K562 (cell line): ENCODE measurements at regions not wholly inside any gene's neighbourhood (a gene's known extent, or its start where the extent isn't known, plus 50 kb on each side); places are given as distances from the start of the nearest gene placed in this dataset.

ENCODE experiments used
- ATAC-seq: fragments of 200-7000 bp; cut with Tn5 transposase; 3 replicates; pipeline ENCODE4 v1.9.1; 2020; ENCODE audit warnings: moderate library complexity
- BruUV-seq: library from RNA; stranded (reverse); fragments of 400-500 nt; replicated peaks from 2 replicates; lab custom pipeline; 2021; lab: Mats Ljungman, UMichigan
- CTCF ChIA-PET: fragments of 300-600 bp; formaldehyde crosslinking; extraction: SDS; loops from one replicate; lab custom pipeline; 2021; ENCODE audit warnings: low intra/inter-chr PET ratio; lab: Yijun Ruan, JAX
- POLR2A ChIA-PET: fragments of 300-600, 350-650 bp; sonication (Branson Sonifier 250); formaldehyde crosslinking; extraction: SDS; loops from one replicate; lab custom pipeline; 2021; ENCODE audit warnings: antibody characterized with exemption, inconsistent platforms; lab: Yijun Ruan, JAX
- DNase-seq, 4 experiments: peaks; one replicate each; pipeline versions ENCODE4 v3.0.0 to v3.0.0-alpha.2; 2011 to 2018; ENCODE audit warnings: low spot score in 3 of 4, mixed read lengths in 3 of 4; ENCODE audit errors: extremely low read depth in 1 of 4
- FAIRE-seq: peaks from 2 replicates; lab custom pipeline; 2011; peaks lifted over from hg19 to GRCh38; lab: Jason Lieb, UNC
- H2AFZ ChIP-seq: 2 replicates; pipeline ENCODE4 v1.6.0; 2011; ENCODE audit warnings: low read depth, low read length, control low read depth, inconsistent platforms
- H3K27ac ChIP-seq: fragments of 200-600 bp; 3 replicates; pipeline ENCODE4 v1.8.0; 2011; ENCODE audit warnings: low read depth, mild to moderate bottlenecking, control low read depth, inconsistent platforms, low read length, moderate library complexity, mixed read lengths; ENCODE audit errors: extremely low read depth
- H3K27me3 ChIP-seq, 2 experiments: fragments of 300-600 bp in 1 of 2; 2 replicates in 1 of 2; 3 replicates in 1 of 2; pipeline versions ENCODE4 v1.6.0 to v1.8.0; 2011; ENCODE audit warnings: inconsistent platforms in 2 of 2, low read length in 2 of 2, mild to moderate bottlenecking in 1 of 2, mixed read lengths in 1 of 2, moderate library complexity in 1 of 2; ENCODE audit not compliant: control insufficient read depth in 2 of 2, insufficient read depth in 2 of 2
- H3K36me3 ChIP-seq: fragments of 300-600 bp; 3 replicates; pipeline ENCODE4 v1.8.0; 2011; ENCODE audit warnings: mild to moderate bottlenecking, low read length, inconsistent platforms; ENCODE audit not compliant: control insufficient read depth, insufficient read depth
- H3K4me1 ChIP-seq, 2 experiments: fragments of 200-600 bp in 1 of 2; replicated peaks in 1 of 2; 2 replicates in 1 of 2; 3 replicates in 1 of 2; pipeline versions ENCODE4 v1.5.1 to v1.8.0; 2011; ENCODE audit warnings: inconsistent platforms in 2 of 2, low read length in 2 of 2, mild to moderate bottlenecking in 1 of 2, mixed read lengths in 1 of 2, moderate library complexity in 1 of 2; ENCODE audit not compliant: control insufficient read depth in 2 of 2, insufficient read depth in 2 of 2
- H3K4me2 ChIP-seq: 2 replicates; pipeline ENCODE4 v1.6.1; 2011; ENCODE audit warnings: low read length, control low read depth, inconsistent platforms, mixed read lengths; ENCODE audit not compliant: insufficient read depth
- H3K4me3 ChIP-seq: fragments of 200-600 bp; sonication (generic), shearing (Covaris generic); 2 replicates; pipeline ENCODE4 v1.5.1; 2016; ENCODE audit warnings: control low read depth, inconsistent platforms
- H3K79me2 ChIP-seq: fragments of 200-600 bp; 3 replicates; pipeline ENCODE4 v1.8.0; 2011; ENCODE audit warnings: low read length, inconsistent platforms; ENCODE audit not compliant: control insufficient read depth, insufficient read depth
- H3K9ac ChIP-seq, 2 experiments: 2 replicates each; pipeline versions ENCODE4 v1.6.0 to v1.6.1; 2011; ENCODE audit warnings: low read depth in 2 of 2, low read length in 2 of 2, control low read depth in 1 of 2, inconsistent platforms in 1 of 2, mild to moderate bottlenecking in 1 of 2, mixed read lengths in 1 of 2; ENCODE audit not compliant: insufficient read depth in 1 of 2
- H3K9me1 ChIP-seq: one replicate; pipeline ENCODE4 v1.6.0; 2011; ENCODE audit warnings: inconsistent platforms, mild to moderate bottlenecking, low read length, moderate library complexity; ENCODE audit not compliant: control insufficient read depth, insufficient read depth
- H3K9me3 ChIP-seq: replicated peaks from 2 replicates; pipeline ENCODE4 v1.5.1; 2011; ENCODE audit warnings: low read depth, low read length, inconsistent platforms; ENCODE audit not compliant: control insufficient read depth, insufficient read depth
- H4K20me1 ChIP-seq: replicated peaks from 2 replicates; pipeline ENCODE4 v1.6.1; 2011; ENCODE audit warnings: low read length, inconsistent platforms, mixed read lengths; ENCODE audit not compliant: control insufficient read depth, insufficient read depth
- ATF4 ChIP-seq: fragments of 450-650 bp; formaldehyde crosslinking; IDR thresholded peaks from 2 replicates; pipeline ENCODE4 v1.4.0; 2022; ENCODE audit warnings: mild to moderate bottlenecking, moderate library complexity
- CLOCK ChIP-seq: fragments of 250-450 bp; sonication (Bioruptor Pico); IDR thresholded peaks from 2 replicates; pipeline ENCODE4 v1.4.0; 2020; ENCODE audit warnings: mild to moderate bottlenecking, moderate library complexity, borderline replicate concordance
- CREB3 ChIP-seq: fragments of 450-650 bp; conservative IDR thresholded peaks from 2 replicates; pipeline ENCODE4 v1.6.1; 2016; ENCODE audit warnings: missing genetic modification characterization, low read depth, mild to moderate bottlenecking, missing compliant biosample characterization, moderate library complexity
- DACH1 ChIP-seq: fragments of 450-650 bp; IDR thresholded peaks from 2 replicates; pipeline ENCODE4 v1.6.1; 2018; ENCODE audit not compliant: partially characterized antibody
- ELF4 ChIP-seq: fragments of 450-650 bp; formaldehyde crosslinking; IDR thresholded peaks from 2 replicates; pipeline ENCODE4 v1.4.0; 2022; ENCODE audit warnings: missing genetic modification characterization
- ELK3 ChIP-seq: fragments of 450-650 bp; formaldehyde crosslinking; IDR thresholded peaks from 2 replicates; pipeline ENCODE4 v1.4.0; 2020; ENCODE audit warnings: mild to moderate bottlenecking
- FOS ChIP-seq: IDR thresholded peaks from 3 replicates; pipeline ENCODE4 v1.6.1; 2011; ENCODE audit not compliant: insufficient read length; ENCODE audit errors: extremely low read depth
- HNRNPL ChIP-seq: fragments of 200-400 bp; formaldehyde crosslinking; IDR thresholded peaks from 2 replicates; pipeline ENCODE4 v1.6.1; 2017; ENCODE audit warnings: low read depth, mild to moderate bottlenecking, low read length
- IRF2 ChIP-seq: sonication (generic); formaldehyde crosslinking; IDR thresholded peaks from 2 replicates; pipeline ENCODE4 v1.8.1; 2022; ENCODE audit warnings: mild to moderate bottlenecking, missing genetic modification reagents
- MAFG ChIP-seq: fragments of 450-650 bp; conservative IDR thresholded peaks from 2 replicates; pipeline ENCODE4 v1.6.1; 2016; ENCODE audit warnings: missing genetic modification characterization, missing compliant biosample characterization
- PHB2 ChIP-seq: fragments of 450-650 bp; IDR thresholded peaks from 2 replicates; pipeline ENCODE4 v1.6.1; 2017; ENCODE audit warnings: low read depth
- SREBF1 ChIP-seq: fragments of 150-350 bp; IDR thresholded peaks from 2 replicates; pipeline ENCODE4 v1.6.1; 2014; ENCODE audit warnings: antibody characterized with exemption, low read depth, low read length, borderline replicate concordance
- UBTF ChIP-seq, 2 experiments: IDR thresholded peaks; 2 replicates each; pipeline ENCODE4 v1.6.1; 2012; ENCODE audit warnings: improper control_type of control experiment in 2 of 2, low read depth in 2 of 2, low read length in 2 of 2, borderline replicate concordance in 1 of 2
- ZNF668 ChIP-seq: fragments of 250-450 bp; sonication (Bioruptor Pico); IDR thresholded peaks from 2 replicates; pipeline ENCODE4 v1.8.0; 2022; ENCODE audit warnings: mild to moderate bottlenecking, inconsistent platforms
- WGBS: fragments of 100-300 bp; shearing (Covaris generic); methylation state at CpG from one replicate; pipeline ENCODE4 v1.1.6; 2016; ENCODE audit warnings: low coverage, mixed read lengths; ENCODE audit not compliant: insufficient coverage; ENCODE audit errors: missing lambda C conversion rate; 5-methylcytosine and 5-hydroxymethylcytosine counted together
- in situ Hi-C: fragments of 300-500 bp; cut with MboI; formaldehyde crosslinking; loops from 4 replicates; pipeline ENCODE4 v1.15.0; 2018; ENCODE audit warnings: inconsistent platforms, mixed read lengths
- intact Hi-C: fragments of 100-400 bp; cut with micrococcal nuclease; formaldehyde crosslinking; loops from 2 replicates; pipeline ENCODE4 v1.14.2; 2022

- Histone ChIP-seq H2AFZ (no peak overlapping the region), H3K9ac (no peak overlapping the region), H3K4me1 (no peaks in the 10 kb centered on the region), H3K9me3 (no peaks in the 10 kb centered on the region), H3K27me3 (peaks cover 6 to 25% of the 10 kb centered on the region in 2 experiments; a peak in 4 of 5 replicates), H4K20me1 (no peaks in the 10 kb centered on the region; the same call in 1 of the 2 replicates), H3K4me3 (no peak overlapping the region), H3K79me2 (no peaks in the 10 kb centered on the region), H3K36me3 (no peaks in the 10 kb centered on the region), H3K27ac (no peak overlapping the region), H3K4me2 (no peak overlapping the region), H3K9me1 (no peaks in the 10 kb centered on the region)
- intact Hi-C loops (no loop called here), in situ Hi-C loops (no loop called here)
- ChIA-PET POLR2A (no interaction called here), CTCF (no interaction called here)
- FAIRE-seq (no peak), ATAC-seq (no peak), DNase-seq (no peak)
- TF ChIP-seq IRF2 (CRISPR knock-in tag), result no peak
- TF ChIP-seq SREBF1, result no peak
- no peak for TF ChIP-seq CREB3 (tag)
- TF ChIP-seq PHB2, result no peak
- TF ChIP-seq MAFG (tag), result no peak
- no peak for TF ChIP-seq ZNF668 (CRISPR knock-in tag)
- TF ChIP-seq HNRNPL, result no peak
- no peak for TF ChIP-seq ATF4 (CRISPR knock-in tag)
- TF ChIP-seq ELF4 (CRISPR knock-in tag), result no peak
- TF ChIP-seq UBTF (IDR thresholded peaks at IDR 0.05; ENCODE audit: borderline replicate concordance in 1 of 2, low read depth in 2 of 2, low read length in 2 of 2), result no peak
- no peak for TF ChIP-seq DACH1
- TF ChIP-seq ELK3 (CRISPR knock-in tag), result no peak
- TF ChIP-seq CLOCK (CRISPR knock-in tag), result no peak
- no peak for TF ChIP-seq FOS
- no TSS peak for BruUV-seq
- 0% methylated on average over 4 of the region's 9 CpGs for WGBS
Measured at GRCh38 chr12:69115951-69116350, 123.4 kb upstream of the CPSF6 start.
